GM12873 (cell line): ENCODE measurements at regions not wholly inside any gene's neighbourhood (a gene's known extent, or its start where the extent isn't known, plus 50 kb on each side); places are given as distances from the start of the nearest gene placed in this dataset.

Experiments
- TF ChIP-seq, protein P1 (sequence below): IDR thresholded peaks from 2 replicates; pipeline ENCODE4 v1.5.1; 2012; ENCODE audit warnings: low read depth, mild to moderate bottlenecking, moderate library complexity, low read length, control low read depth; ENCODE audit not compliant: insufficient read depth; ENCODE audit errors: missing control alignments

DNA sequence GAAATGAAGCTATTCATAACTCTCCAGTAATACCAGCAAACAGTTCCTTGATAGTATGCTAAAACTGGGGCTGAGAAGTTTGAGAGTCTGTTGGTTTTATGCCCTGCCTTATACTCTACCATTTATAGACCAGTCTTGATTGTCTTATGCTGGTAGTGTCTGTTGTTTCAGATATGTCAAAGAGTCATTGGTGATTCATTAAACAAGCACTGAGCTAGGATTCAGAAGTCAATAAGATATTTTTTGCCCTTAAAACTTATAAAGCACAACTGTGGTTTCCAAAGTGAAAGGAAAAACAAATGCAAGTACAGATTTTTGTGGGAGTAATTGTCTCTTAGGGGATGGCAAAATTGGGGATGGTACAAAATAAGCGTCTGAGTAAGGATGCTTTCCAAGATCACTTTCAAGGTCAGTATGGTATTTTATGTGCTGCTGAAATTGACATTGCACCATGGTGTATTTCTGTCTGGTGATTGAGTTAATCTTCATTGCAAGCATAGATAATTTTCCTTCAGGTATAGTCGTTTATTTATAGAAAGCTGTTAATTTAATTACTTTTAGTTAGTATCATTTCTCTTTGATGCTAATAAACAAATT lies 289.5 kb upstream of the E2F7 start:
- TF ChIP-seq, protein P1, sequence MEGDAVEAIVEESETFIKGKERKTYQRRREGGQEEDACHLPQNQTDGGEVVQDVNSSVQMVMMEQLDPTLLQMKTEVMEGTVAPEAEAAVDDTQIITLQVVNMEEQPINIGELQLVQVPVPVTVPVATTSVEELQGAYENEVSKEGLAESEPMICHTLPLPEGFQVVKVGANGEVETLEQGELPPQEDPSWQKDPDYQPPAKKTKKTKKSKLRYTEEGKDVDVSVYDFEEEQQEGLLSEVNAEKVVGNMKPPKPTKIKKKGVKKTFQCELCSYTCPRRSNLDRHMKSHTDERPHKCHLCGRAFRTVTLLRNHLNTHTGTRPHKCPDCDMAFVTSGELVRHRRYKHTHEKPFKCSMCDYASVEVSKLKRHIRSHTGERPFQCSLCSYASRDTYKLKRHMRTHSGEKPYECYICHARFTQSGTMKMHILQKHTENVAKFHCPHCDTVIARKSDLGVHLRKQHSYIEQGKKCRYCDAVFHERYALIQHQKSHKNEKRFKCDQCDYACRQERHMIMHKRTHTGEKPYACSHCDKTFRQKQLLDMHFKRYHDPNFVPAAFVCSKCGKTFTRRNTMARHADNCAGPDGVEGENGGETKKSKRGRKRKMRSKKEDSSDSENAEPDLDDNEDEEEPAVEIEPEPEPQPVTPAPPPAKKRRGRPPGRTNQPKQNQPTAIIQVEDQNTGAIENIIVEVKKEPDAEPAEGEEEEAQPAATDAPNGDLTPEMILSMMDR: no peak

DNA sequence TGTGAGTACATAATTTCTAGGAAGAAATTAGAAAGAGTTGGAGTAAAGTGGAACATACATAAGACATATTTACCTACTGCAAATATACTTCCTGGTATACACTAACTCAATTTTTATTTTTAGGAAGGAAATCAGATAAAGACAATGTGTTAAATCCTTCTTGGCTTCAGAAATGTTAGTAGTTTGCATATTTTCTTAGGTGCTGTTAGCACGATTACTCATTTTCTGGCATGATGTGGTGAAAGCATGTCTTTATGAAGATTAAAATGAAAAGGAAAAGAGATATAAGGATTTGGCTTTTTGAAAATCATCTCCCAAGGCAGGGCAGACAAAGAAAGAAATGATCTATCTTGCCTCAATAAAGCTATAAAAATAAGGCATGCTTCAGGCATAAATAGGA lies 287.6 kb upstream of the E2F7 start:
- TF ChIP-seq, protein P1: no peak

DNA sequence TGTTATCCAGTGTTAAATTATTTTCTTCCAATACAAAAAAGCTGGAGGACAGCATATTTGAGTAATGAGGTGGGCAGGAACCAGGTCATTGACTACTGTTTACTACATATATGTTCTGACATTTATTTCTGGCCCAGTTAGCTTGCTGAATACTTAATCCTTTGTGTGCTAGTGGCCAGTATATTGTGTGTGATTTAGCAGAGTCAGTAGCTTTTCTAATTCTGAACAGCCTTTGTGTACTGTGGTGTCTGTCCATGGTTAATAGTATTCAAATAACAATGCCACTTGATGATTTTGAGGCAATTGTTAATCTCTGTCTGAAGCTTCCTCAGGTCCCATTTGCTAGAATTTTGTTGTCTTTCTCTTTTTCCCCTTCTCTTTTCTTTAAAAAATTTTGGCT lies 286.5 kb upstream of the E2F7 start:
- TF ChIP-seq, protein P1: no peak

DNA sequence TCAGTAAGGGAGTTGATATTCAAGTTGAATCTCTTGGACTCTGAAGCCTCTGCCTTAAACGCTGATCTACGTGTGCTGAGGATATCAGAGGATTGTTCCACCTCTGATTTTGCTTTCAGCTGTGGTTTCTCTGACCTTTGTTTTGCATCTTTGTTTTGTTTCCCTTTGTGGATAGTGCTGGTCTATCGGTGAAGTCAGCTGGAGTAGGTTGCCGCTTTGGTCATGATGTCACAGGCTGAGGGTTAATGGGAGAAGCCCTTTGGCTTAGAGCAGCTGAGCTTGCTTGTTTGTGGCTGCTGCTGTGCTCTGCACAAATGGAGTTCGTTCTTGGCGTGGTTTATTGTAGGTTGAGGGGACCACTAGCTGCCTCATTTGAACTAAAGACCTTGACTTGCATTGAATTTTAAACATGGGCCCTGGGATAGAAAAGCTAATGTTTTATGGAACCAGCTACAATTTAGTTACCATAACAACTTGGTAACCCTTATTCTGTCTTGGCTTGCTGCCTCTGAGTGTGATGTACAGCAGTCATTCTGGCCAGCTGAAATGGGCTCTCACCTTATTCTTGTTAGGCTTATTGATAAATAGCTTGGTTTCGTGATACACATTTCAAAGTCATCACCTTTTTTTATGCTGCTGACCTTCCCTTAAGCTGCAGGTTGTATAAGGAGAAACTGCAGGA lies 284.5 kb upstream of the E2F7 start:
- TF ChIP-seq, protein P1: no peak

DNA sequence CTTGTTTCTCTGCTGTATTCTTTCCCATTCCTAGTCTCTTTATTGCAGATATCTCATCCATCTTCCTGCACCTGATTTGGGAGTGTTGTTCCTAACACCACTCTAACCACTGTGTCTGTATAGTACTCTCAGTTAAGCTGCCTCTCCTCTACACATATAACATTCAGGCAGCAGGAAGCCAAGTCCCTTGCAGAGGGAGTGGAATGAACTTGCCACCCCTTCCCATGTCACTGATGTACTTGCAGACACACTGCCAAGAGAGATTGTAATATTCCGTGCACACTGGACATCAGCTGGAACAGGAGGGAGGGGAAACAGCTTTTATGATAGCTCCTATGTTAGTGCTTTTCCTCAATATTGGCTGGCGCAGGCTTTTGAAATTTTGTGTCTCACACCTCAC lies 281.6 kb upstream of the E2F7 start:
- TF ChIP-seq, protein P1: no peak

DNA sequence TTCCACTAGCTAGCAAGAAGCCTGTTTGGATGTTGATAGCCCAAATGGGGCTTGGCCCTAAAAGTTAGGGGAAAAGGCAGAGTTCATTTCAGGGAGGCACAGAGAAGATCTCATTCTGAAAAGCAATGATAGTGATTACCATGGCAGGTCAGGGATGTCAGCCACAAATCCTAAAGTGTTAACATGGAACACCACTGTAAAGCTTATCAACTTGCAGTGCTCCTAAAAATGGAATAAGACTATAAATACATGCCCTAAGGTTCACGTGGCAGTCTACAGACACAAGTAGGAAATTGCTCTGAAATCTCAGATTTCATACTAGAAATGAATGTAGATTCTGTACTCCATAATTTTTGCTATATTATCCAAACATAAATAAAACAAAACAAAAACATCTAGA lies 280.0 kb upstream of the E2F7 start:
- TF ChIP-seq, protein P1: no peak

DNA sequence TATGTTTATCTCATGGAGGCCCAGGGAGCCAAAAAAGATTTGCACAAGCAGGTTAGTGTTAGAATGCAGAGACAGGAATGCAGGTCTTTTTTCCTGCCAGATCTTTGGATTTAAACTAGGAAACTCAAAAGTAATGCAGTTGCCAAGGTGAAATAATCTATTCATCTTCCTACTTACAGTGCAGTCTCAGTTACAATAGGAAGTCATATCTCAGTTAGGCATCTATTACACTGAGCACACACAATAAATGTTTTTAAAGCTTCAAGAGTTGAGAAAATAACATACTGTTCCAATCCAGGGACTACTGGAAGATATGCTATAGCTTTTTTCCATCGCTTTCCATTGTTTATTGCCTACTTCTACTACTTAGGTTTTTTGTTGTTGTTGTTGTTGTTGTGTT lies 279.3 kb upstream of the E2F7 start:
- TF ChIP-seq, protein P1: no peak
